ENCODE measurements at regions not wholly inside any gene's neighbourhood (a gene's known extent, or its start where the extent isn't known, plus 50 kb on each side); places are given as distances from the start of the nearest gene placed in this dataset.
"Not testable (repeated sequence)": the region's sequence is repeated elsewhere in the genome, so short reads cannot be mapped to it uniquely, and the experiment has no call there.

DNA sequence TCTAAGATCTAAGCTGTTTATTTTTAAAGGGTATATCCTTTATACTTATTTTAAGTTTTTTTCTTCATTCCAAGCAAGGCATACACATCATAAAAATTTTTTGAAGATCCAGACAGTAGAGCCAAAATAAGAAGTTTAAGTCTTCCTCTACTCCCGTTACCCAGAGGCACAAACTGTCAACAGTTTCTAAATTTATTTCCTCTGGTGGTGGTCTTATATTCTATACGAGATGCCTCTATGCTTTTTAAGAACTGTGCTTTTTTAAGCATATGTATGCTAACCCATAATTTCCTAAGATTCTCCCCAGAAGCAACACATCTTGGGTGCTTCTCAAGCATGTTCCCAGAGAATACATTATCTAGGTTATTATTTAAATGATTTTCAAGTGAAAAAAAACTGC is 383.6 kb downstream of the COG6 start:
- DNase-seq (ENCODE audit: low spot score), result no peak

DNA sequence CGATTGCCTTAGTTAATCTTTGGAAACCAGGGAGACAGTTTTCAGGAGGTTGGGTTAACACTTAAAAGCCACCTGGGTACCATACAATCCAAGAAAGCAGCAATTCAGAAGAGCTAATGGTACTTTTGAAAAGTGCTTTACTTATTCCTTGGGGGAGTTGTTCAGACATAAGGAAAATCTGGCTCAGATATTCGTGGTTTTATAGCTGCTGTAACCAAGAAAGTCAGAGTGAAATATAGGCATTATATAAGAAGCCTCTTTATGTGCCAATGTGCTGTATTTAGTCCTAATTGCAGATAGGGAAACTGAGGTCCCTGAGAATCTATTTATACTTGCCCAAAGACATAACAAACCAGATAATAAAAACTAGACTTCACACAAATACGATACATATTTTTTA is 387.5 kb downstream of the COG6 start:
- no peak for DNase-seq (ENCODE audit: low spot score)

DNA sequence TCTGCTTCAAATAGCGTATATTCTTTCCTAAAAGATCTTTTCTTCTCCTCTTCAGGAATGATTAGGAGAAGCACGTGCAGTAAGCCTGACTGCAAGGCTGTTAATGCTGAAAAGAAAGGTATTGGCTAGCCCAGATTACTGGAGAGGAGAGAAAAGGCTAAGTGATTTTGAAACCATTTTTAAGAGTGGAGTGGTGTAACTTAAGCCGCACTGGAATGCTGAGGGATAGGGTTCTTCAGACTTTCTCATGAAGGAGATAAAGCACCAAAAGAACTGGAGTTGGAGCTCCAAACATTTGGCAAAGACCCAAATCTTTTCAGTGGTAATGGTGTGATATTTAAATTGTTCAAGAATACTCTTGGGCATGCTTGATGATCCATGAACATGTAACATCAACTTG is 388.3 kb downstream of the COG6 start:
- DNase-seq (ENCODE audit: low spot score), result no peak

DNA sequence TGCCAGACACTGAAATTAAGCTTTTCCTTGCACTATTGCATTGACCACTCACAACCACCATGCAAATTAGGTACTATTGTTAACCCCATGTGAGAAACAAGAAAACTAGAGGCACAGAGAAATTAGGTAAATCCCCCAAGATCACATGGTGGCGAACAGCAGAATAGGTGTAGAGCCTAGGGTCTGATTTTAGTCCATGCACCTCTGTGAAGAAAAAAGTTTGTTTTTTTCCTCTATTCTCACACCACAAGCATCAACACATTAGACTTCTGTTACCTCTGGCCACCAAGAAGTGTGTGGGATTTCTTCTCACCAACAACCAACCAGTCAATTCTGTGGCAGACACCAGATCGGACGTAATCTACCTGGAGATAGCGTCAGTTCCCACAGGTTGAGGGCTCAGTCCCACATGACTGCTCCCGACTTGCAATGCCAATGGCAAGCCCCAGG is 391.9 kb downstream of the COG6 start:
- no peak for DNase-seq (ENCODE audit: low spot score)

DNA sequence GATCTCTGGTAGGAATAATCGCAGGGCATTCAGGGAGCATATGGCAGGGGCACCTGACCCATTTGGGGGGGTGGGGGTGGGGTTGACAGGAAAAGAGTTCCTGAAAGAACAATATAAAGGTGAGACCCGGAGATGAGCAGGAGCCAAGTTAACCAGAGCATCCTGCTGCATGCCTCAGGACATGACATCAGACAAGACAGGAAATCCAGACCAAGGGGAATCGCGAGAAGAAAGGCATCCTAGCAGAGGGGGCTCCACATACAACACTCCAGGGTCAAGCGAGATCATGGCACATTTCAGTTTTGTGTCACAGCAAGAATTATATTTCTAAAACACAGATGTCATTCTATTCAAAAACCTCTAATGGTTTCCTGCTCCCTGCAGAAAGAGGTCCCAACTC is 393.1 kb downstream of the COG6 start:
- no peak for DNase-seq (ENCODE audit: low spot score)

DNA sequence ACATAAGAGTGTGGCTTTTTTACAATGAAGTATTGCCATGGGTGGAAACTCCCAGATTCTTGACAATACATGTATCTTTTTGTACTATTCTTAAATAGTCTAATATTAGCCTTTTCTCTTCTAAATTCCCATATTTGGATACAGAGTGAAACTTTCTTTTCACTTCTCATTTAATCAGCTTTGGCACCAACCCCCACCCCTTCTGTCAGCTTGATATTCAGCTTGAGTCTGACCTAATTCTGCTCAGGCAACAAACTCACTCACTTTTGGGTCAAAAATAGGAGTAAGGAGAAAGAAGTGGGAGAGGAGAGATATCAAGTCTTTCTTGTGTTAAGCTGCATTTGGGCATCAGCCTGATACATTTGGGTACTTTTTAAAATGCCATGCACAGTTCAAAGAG is 397.5 kb downstream of the COG6 start:
- DNase-seq (ENCODE audit: low spot score), result no peak

DNA sequence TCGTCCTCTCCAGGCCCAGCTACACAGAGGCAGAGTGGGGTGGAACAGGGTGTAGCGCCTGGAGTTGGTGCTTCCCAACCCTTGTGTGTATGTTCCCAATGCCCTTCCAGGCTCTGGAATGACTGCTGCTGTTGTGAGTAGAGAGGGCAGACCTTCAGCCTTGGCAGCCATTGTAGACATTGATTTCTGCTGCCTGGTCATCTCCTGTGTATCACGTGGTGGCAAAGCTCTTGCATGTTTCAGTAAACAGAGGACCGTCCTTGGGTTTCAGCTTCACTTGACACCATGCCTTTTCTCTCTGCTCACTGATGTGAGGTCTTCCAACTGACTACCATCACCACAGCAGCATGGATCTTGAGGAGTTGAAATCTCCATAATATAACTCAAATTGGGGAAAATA is 397.9 kb downstream of the COG6 start:
- no peak for DNase-seq (ENCODE audit: low spot score)

DNA sequence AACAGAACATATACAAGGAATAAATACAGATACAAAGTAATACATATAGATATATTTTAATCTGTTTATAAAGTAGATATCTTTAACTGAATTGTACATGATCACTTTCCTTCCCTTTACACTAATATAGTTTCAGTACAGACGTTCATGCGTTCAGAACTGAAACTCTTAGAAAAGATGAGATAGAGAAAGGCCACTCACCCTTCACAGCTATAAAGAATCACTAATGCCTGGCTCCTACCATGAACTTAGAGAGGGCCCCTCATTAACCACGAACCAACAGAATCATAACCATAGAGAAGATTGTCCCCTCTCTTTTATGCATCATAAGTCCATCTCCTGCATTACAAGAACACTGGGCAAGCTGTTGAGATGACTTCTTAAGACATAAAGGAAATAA is 399.0 kb downstream of the COG6 start:
- DNase-seq (ENCODE audit: low spot score), result not testable (repeated sequence)

DNA sequence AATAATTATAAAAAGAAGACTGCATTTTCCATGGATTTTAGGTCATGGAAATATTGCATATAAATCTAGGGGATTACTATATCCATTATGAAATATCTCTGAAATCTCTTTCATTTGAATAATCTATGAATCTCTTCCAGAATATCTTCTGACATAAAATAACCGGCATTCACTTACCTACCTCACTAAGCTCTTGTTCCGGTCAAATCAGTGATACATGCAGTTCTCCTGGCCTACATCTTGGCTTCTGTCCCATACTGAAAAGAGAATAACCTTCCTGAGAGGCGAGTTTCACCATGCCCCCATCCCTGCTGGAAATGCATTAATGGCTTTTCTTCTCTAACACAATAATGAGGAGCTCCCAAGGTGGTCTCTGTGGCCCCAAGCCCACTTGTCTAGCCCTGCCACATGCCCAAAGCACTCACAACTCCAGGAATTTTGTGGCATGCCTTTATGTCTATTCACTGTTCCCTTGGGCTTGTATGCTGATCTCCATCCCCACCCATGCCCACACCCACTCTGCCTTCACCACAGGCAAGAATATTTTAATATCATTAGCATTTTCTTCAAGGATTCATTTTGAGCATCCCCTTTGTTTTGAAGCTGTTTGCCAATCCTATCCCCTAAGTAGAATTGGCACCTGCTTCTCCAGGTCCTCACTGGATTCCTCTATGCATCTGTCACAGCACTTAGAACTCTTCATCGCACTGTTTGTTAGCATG is 401.6 kb downstream of the COG6 start:
- no peak for DNase-seq (ENCODE audit: low spot score)

DNA sequence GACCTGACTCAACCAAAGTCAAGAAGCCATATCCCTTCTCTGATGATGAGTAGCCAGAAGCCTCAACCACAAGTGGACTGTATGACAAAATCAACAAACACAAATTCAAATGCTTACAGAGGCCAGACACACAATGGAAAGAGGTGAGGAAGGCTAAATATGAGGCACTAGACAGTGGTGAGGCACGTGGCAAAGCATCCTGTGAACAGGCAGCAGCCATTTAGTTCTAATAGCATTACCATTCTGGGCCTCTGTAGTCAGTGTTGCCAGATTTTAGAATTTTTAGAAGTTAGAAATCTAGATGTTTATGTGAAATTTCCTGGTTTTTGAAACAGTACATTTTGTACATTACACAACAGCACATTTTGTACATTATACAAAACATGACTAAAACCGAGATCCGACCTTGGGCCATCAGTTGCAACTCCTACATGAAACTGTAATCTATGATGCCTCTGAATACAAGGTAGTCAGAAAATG is 403.3 kb downstream of the COG6 start:
- no peak for DNase-seq (ENCODE audit: low spot score)

DNA sequence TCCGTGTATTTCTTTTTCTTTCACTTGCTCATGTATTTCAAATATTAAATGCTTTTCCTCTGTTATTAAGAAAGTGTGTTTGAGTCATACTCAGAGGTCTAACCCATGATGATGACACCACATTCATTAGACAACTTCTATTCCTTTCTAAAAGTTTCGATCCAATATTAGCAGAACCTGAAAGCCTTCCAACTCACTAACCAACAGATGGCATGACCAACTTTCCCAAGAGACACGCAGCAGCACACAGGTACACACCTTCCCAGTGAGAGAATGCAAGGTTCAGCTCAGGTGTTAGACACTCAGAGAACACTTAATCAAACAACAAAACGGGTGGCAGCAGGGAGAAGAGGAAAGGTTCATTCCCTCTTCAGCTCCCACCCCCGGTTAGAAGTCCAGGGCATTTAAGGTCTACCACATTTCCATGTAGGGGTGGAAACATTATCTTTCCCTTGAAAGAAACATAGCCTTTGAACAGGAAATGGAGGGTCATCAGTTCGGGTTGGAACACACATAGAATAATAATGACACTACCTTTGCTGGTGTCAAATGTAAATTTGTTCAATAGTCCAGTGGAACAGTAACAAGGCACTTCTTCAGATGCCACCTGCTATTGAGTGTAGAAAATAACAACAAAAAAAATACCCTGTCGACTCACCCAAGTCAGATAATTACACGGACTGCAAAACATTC is 404.2 kb downstream of the COG6 start:
- no peak for DNase-seq (ENCODE audit: low spot score)

DNA sequence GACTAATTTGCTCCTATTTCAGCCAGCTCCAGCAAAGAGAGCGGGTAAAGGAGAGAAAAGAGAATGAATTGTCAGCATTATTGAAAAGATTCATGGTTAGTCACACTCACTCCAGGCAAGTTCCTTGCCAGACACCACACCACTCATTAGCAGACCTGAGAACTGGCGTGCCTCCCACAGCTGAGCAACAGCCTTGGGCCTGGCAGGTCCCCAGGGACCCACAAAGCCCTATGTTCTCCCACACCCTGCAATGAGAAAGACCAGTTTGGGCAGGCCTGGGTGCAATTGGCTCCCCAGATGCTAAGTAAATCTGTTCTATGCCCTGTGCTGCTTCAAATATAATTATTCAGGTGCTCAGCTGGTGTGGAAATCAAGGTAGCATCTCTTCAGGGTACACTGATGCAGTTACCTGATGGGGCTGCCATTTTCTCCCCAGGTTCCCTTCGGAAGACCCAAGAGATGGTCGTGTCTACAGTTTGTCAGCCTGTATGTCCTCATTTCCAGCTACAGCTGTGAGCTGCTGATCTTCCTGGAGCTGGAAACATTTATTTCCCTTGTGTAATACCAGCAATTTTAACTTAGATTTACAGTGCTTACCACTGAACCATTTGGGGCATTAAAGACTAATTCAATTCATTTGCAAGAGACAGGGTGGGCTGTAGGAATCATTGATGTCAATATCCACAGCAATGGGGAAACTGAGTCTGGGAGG is 405.0 kb downstream of the COG6 start:
- peak; percentile 80 for DNase-seq (ENCODE audit: low spot score)

DNA sequence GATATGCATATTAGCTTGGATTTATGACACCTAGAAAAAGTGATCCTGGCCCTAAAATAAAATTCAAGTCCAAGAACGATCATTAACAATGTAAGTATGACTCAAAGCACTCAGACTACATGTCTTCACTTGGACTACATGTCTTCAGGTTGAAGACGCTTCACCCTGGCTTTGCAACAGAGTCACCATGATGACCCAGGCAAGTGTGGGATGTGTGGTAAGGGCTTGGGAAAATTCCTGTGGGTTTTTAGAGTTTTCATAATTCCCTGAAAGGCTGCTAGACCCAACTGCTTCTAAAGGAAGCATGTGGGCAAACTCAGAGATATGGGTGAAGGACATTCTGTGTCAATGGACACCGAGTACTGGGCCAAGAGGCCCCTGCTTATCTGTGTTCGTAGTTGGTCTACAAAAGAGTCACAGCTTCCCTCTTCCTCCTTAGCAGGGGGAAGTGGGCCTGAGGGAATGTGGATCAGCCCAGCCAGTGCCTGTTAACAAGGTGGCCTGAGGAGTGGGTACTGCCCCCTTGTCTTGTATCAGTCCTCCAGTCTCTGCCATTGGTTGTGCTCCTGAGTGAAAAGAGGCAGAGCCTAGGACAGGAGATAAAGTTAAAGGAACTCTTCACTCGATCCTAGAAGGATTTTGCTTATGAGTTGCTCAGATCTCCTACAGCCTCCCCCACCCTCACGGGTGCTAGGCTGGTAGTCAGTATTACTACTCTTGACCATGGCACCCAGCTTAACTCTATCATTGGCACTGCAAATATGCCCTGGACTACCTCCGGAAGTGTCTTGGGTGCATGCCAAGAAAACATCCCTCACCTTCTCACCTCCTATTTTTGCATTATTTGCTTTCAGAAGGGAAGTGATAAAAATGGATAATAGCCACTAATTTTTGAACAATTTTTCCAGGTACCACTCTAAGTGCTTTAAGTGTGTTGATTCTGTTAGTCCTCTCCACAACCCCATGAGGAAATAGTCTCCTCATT is 406.3 kb downstream of the COG6 start:
- DNase-seq (ENCODE audit: low spot score), result no peak

DNA sequence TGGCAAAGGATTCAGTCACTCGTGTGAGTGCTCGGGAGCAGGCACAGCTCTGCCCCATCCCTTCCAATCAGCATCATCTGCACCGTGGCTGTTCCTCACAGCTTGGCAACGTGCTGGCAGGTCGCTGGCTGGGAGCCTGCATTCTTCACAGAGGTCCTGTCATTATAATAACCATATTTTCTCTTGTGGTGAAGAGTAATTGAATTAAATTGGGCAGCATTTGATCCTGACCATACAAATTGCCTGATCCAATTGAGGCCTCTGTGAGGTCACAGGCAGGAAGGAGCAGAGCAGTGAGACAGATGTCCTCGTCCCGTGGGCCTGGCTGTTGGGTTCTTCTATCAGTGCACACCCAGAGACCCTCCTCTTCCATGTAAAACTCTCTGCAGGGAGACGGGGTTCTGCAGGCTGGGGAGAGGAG is 407.8 kb downstream of the COG6 start:
- DNase-seq (ENCODE audit: low spot score), result peak; percentile 13

DNA sequence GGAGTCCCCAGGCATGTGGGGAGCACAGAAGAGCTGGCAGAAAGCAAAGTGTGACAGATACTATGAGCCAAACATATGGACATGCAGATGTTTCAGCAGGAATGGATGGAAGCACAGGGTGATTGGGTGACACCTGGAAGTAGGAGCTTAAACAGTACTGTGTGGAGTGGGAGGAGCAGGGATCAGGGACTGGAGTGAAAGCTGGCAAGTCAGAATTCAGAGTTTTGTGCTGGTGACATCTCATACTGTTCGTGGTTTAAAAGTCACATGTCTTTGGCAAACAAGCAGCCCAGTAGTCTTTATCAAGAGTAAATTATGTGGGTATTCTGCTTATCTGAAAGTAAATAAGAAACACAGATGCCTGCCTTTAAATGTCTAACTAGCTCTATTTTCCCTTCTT is 408.2 kb downstream of the COG6 start:
- no peak for DNase-seq (ENCODE audit: low spot score)

DNA sequence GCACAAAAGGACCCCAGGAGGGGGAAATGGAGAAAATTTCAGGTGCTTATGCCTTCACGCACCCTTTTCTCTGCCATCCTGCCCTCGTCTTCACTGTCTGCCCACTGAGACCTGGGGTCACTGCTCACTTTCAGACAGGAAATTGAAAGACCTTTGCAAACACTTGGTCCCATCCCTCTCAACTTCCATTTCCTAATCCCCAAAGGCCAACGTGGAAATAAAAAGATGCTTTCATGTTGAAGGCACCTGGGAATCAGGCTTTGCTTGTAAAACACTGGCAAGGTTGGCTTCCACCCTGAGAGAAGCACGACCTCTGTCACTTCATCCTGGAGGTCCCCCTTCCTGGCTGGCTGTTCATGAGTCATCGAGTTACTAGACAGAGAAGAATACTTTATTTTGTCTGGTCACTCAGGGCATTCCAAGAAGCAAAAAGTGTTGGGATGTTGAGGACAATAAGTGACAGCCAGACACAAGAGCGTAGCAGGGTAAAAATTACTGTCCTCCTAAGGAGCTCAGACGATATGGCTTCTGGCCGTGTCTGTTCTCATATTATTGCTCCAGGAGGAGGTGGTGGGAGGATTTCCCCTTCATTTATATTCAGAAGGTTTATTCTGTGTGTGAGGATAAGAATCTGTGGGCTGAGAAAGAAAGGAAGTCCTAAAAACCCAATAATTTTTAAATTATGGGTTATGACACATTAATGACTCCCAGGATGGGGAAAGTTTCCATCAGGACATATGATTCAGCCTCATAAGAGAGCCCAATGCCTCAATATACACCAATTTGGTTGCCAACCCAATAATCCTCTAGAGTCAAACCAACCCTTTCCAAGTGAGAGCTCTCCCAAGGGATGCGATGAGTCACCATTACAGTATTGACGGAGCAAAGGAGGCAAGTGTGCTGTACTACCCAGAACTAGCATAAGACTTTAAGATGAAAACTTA is 409.0 kb downstream of the COG6 start:
- peak; percentile 81 for DNase-seq (ENCODE audit: low spot score)

DNA sequence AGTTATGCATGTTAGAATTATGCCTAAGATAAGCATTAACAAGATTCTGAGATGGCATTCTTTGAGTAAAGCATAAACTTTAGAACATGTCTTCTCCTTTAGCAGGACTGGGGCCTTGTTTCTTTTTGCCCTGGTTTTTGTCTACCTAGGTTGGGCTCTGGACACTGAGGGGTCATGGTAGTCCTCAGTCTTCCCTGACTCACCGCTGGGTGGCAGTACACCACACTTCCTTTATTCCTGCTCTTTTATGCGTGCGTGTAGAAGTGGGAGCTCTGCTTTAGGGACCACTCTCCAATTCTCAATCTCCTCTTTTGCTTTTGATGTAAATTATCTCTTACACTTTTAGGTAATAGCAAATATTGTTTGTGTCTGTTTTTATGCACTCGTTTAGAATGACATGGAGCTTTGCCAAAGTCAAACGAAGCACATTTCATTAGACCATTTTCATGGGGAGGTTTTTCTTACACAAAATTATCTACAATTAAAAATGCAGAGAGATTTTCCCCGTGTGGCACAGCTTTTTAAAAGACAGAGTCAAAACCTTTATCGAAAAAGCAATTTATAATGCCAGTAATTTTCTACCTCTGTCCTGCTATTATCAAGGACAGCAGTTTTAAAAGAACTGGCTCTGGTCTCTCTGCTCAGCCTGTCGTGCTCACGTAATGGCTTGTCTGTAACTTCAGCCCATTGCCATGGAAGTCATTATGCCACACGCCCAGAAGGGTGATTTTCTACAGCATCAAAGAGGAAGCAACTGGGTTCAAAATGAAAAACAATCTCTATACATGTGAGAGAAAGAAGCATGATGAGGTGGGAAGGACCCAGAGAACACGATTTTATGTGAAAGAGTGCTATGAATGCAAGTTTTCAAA is 413.9 kb downstream of the COG6 start:
- peak; percentile 48 for DNase-seq (ENCODE audit: low spot score)

DNA sequence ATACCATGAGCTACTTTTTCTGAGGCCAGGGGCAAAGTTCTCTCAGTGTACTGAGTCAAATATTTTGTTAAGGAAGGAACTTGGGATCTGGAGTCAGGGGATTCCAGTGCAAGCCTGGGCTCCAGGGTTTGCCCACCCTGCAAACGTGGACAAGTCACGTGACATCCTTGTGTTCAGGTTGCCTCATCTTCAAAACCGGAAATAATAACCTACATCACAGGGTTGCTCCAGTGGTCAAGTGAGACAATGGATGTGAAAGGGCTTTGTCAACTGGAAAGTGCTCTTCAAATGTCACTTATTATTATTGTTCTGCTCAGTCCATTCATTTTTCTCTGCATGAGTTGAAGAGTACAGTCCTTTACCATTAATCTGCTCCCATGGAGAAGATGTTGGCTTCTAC is 414.9 kb downstream of the COG6 start:
- DNase-seq (ENCODE audit: low spot score), result no peak

DNA sequence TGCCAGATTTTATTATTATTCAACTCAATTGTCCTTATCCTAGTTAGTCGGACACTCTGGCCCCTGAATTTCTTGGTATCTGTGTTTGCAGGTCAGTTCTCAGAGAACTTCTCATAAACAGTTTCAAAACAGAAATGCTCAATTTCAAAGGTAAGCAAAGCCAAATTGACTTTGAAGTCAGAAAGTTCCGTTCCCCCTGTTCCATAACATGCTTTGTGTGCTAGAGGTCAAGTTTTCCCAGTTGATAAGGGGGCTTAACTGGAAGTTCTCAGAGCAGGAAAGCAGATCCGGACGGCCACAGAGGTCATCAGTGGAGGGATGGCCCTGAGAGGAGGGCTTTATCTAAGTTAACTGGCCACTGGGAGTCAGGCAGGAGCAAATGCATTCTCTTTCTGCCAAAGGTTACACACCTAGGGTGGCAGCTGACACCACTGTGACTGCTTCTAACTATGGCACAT is 417.2 kb downstream of the COG6 start:
- no peak for DNase-seq (ENCODE audit: low spot score)
